Kidney tubule cell (primary cell): ENCODE measurements at regions not wholly inside any gene's neighbourhood (a gene's known extent, or its start where the extent isn't known, plus 50 kb on each side); places are given as distances from the start of the nearest gene placed in this dataset.

Experiments
- DNase-seq: peaks from one replicate; pipeline ENCODE4 v3.0.0-alpha.2; 2018; ENCODE audit warnings: low spot score

DNA sequence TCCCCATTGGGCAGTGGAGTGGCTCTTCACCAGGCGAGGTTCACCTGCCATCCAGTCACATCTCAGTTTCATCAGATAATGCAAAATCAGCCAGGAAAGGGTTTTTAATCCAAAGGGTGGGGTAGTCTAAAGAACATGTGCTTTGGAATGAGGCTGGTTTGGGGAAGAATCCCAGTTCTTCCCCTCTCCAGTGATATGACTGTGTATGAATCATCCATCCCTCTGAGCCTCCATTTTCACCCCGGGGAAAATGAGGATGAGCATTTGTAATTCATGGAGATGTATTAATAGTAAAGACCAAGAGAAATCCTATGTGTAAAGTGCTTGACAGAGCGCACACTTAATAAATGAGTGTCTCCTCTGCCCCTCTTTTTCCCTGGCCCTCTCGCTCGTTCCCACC, 215.1 kb upstream of the FGGY start:
- DNase-seq, result no peak

DNA sequence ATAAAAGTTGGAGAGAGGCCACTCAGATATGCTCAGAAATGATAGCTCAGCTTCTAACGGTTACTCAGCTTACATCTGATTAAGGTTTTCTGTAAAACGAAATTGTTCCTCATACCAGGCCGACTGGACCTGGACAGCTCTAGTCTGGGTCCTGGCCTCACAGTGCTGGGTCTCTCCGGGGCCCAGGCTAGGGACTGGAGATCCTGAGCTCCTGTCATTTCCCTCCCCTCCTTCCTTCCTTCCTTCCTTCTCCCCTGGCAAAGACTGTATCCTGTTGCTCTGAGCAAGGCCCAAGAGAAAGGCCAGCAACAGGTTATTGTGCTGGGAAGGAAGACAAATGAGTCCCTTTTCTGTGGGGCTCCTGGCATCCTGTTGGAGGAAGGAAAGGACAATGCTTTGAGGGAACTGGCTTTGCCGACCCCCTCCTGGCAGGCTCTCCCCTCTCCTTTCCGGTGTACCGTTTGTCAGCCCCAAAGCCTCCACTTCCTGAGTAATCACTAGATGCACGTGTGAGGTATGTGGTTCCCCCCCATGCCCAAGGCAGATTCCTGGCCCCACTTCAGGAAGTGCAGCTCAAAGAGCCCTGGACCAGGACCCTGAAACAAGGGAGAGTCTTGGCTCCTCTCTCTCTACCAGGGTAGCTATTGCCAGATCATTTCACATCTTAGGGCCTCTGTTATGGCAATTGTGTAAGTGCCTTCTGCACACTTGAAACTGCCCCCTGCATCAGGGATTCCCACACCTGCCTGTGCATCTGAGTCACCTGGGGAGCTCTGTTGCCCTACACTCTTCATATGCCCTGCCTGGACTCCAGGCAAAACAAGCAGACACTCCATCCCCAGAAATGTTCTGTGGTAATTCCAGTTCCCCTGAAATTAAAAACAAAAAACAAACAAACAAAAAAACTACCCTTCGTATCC, 212.7 kb upstream of the FGGY start:
- peak; percentile 50 for DNase-seq

GRCh38 chr1:59085101-59085500, 211.8 kb upstream of the FGGY start:
- DNase-seq, result no peak

GRCh38 chr1:59089036-59089798, 207.7 kb upstream of the FGGY start:
- DNase-seq, result no peak

DNA sequence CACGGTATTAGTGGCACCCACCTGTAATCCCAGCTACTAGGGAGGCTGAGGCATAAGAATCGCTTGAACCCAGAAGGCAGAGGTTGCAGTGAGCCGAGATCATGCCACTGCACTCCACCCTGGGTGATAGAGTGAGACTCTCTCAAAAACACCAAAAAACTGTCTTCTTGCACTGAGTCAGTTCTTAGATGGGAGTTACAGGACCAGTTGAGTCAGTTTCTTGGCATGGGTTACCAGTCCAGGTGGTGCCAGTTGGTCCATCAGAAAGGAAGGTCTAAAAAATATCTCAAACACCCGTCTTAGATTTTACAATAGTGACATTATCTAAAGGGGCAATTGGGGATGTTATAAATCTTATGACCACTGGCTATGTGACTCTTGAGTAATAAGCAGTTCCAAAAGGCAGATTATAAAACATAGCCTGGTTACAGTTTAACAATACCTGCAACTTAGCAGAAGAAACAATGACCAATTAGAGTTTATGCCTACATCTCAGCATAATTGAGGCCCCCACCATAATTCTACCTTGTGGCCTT, 206.9 kb upstream of the FGGY start:
- DNase-seq, result peak; percentile 15

GRCh38 chr1:59092126-59092525, 204.8 kb upstream of the FGGY start:
- no peak for DNase-seq

GRCh38 chr1:59094001-59094400, 202.9 kb upstream of the FGGY start:
- DNase-seq, result no peak

DNA sequence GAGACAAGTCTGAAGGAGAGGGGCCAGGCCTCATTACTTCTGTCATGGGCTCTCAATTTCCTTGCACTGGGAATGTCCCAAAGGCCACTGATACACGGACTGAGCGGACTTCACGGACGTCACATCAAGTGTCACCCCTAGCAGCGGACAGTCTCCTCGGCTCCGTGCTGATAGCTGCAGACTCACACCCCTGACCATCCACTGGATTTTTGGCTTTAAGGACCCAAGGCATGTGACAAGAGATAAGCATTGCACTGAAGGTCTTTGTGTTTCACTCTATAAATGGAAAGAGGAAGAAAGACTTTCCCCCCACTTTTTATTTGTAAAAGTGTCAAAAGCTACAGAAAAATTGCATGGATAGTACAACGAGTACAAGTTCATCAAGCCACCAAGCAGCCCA, 200.4 kb upstream of the FGGY start:
- no peak for DNase-seq

DNA sequence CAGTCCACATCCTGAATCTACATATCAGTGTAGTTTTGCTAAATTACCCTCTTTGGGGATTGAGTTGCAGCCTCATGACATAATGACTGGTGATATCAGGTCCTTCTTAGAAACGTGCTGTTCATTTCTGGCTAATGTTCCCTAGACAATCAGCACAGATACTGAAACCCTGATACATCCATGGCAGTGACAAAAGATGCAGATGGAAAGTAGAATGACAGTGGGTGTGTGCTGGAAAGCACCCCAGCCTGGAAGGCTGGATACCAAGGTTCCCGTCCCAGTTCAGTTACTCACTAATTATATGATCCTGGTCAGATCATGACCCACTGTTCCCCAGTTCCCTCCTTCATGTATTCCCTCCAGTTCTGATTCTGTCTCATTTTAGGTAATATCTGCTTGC, 198.2 kb upstream of the FGGY start:
- DNase-seq, result no peak

DNA sequence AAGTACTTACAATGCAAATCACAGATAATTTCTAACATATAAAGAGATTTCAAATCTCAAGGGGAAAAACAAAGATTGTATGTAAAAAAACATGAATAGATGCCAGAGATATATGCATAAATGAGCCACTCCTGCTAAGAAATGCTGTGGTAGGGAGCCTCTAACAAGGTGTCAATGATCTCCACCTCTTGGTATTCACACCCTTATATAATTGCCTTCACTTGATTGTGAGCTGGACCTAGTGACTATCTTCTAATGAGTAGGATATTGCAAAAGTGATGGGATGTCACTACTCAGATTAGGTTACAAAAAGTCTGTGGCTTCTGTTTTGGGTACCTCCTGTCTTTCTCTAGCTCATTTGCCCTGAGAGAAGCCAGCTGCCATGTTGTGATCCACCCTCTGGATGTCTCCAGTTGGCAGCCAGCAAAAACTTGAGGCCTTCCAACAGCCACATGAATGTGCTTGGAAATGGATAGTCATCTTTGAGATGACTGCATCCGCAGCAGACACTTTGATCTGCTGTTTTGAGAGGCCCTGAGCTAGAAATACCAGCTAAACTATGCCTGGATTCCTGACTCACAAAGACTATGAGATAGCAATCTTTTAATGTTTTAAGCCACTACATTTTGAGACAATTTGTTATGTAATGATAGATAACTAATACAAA, 196.1 kb upstream of the FGGY start:
- DNase-seq, result no peak

DNA sequence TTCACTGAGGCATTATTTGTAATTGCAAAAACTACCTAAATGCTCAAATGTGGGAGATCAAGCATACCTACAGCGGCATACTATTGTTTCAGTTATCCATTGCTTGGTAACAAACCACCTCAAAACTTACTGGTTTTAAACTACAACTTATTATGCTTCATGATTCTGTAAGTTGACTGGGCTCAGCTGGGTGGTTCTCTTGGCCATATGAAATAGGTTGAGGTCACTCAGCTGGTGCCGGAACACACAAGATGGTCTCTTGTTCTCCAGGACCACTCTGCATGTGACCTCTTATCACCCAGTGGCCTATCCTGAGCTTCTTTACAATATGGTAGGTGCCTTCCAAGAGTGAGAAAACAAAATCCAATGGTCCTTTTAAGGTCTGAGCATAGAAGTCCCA, 195.4 kb upstream of the FGGY start:
- DNase-seq, result no peak

DNA sequence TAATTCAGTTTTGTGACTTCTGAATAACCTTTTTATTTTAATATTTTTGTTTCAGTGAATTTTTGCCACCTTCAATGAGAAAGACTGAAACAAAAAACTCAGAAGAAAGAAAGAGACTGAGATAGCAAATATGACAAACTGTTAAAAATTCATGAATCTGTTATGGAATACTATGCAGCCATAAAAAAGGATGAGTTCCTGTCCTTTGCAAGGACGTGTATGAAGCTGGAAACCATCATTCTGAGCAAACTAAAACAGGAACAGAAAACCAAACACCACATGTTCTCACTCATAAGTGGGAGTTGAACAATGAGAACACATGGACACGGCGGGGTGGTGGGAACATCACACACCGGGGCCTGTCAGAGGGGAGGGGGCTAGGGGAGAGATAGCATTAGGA, 193.4 kb upstream of the FGGY start:
- no peak for DNase-seq

DNA sequence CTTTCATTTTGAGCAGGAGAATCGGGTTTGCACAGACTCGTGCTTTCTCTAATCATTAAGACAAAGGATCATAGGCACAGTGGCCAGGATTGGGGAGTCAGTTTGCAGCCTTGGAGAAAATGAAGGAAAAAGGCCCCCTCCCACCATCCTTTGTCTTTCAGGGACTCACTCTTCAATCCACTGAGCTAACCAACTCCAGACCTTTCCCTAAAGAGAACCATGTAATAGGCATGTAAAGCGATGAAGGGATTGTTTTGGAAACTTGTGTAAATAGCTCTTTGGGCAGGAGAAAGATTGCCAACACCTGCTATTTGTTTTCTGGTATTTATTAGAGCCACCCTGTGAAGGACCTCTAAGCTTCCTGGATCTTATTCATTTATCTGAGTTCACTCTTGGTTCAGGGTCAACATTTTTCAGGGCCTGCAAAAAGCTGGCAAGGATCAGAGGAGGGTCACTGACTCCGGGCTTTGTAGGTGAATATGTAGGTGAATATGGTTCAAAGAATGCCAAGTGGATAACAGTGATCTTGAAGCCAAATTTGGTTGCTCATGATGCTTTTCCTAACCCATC, 192.6 kb upstream of the FGGY start:
- DNase-seq, result no peak

- DNase-seq, result no peak
Observed at GRCh38 chr1:59105548-59106507, 191.1 kb upstream of the FGGY start.

- DNase-seq, result no peak
Observed at GRCh38 chr1:59107516-59107915, 189.4 kb upstream of the FGGY start.

DNA sequence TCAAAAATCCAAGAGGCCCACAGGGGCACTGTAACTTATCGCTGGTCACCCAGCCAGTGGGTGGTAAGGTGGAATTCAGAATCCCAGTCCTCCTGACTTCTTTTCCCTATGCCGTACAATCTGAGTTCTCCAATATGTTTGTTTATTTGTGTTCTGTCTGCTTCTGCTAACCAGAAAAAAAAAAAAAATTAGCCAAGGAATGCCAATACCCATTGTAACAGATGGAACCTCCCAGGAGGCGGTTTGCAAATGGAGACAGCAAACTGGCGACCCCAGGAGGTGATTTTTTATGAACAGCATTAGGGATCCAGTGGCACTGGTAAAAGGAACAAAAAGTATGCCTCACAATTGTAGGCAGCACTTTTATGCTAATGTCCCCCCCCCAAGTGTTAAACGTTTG, 189.0 kb upstream of the FGGY start:
- no peak for DNase-seq

DNA sequence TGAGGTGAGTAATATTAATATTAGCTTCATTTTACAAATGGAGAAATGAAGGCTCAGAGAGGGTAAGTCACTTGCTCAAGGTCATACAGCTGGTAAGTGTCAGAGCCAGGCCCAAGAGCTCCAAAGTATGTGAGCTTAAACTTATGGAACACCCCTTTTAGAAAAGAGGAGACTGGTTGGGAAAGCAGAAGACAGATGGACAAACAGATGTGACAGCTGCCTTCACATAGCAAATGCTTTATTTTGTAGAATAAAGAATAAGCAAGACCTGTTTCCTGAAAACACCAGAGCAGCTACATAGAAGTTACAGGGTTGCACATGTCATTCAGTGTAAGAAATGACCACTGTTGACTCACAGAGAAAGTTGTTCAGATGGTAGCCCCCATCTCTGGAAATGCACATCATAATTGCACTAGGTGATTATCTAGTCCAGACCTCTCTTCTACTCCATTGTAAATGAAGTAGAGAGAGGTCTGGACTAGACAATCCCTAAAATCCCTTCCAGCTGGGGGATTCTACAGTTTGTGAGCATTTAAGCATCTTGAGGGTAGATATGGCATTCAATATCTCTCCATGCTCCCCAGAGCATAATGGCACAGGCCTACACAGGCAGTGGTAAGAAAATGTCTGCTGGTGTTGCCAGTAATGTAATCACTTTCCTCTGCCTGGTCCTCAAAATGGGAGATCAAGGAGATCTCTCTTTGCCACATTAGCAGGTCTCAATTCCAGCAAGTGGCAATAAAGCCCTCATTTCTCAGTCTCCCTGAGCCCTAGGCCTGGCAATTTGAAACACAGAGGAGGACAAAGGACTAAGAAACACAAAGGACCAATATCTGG, 188.2 kb upstream of the FGGY start:
- no peak for DNase-seq

DNA sequence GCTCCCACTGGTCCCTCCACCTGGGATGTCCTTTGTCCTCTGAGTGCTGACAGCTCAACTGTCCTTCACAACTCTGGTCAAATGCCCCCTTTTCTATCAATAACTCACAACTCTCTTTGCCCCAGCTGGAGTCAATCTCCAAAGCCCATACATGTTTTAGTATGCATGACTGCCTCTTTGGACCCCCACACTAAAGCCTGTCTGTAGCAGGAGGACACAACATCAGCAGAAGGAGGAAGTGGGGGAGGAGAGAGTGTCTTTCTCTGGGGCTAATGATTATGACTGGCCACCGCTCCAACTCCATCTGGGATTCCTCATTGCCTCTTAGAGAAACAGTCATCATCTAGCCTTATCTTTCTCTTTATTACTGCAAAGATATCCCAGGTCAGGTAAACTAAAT, 186.6 kb upstream of the FGGY start:
- no peak for DNase-seq

DNA sequence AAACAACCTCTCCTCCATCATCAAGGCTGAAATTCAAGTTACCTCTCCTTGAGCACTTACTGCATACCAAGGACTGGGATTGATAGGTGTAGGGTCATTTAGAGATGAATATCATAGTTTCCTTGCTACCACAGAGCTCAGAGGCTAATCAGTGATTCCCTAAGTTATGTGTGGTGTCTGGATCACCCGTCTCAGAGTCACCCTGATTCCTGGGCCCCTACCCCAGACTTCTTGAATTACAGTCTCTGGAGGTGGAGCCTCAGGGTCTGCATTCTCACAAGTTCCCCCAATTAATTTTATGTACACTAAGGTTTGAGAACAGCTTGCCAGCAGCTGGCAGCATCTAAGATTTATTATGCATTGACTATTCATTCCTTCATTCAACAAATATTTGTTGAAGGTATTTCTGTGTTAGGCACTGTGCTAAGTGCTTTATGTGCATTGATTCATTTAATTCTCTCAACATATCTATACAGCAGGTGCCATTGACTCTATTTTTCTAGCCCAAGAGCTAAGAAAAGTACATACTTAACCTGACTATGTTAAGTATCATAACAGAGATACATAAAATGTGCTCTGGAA, 182.9 kb upstream of the FGGY start:
- no peak for DNase-seq

DNA sequence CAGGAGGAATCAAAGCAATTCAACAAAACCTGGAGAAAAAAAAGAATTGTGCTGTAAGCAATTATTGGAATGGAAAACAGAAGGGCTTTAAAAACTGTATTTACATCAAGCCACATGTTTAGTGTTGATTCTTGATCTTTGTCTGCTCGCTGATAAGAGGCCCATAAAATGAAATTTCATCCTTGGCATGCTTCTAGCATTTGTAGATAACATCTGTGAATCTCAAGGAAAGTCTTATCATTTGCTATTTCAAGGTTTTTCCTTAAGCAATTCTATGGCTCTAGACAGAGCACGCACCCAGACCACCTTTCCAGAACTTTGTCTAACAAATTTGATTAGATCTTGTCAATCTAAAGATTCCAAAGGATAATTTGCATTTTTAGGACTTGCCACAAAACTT, 181.0 kb upstream of the FGGY start:
- no peak for DNase-seq
